ENCODE measurements at regions not wholly inside any gene's neighbourhood (a gene's known extent, or its start where the extent isn't known, plus 50 kb on each side); places are given as distances from the start of the nearest gene placed in this dataset.

DNA sequence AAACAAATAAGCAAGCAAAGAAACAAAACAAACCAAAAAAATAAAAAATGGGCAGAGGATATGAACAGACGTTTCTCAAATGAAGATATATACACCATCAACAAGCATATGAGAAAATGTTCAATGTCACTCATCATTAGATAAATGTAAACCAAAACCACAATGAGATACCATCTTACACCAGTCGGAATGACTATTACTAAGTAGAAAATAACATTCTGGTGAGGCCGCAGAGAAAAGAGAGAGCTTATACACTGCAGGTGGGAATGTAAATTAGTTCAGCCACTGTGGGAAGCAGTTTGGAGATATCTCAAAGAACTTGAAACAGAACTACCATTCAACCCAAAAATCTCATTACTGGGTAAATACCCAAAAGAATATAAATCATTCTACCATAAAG lies 321.0 kb upstream of the SLIT2 start:
- no peak for TF ChIP-seq POLR2A (IDR thresholded peaks at IDR 0.05)
- TF ChIP-seq, protein P1, sequence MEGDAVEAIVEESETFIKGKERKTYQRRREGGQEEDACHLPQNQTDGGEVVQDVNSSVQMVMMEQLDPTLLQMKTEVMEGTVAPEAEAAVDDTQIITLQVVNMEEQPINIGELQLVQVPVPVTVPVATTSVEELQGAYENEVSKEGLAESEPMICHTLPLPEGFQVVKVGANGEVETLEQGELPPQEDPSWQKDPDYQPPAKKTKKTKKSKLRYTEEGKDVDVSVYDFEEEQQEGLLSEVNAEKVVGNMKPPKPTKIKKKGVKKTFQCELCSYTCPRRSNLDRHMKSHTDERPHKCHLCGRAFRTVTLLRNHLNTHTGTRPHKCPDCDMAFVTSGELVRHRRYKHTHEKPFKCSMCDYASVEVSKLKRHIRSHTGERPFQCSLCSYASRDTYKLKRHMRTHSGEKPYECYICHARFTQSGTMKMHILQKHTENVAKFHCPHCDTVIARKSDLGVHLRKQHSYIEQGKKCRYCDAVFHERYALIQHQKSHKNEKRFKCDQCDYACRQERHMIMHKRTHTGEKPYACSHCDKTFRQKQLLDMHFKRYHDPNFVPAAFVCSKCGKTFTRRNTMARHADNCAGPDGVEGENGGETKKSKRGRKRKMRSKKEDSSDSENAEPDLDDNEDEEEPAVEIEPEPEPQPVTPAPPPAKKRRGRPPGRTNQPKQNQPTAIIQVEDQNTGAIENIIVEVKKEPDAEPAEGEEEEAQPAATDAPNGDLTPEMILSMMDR (IDR thresholded peaks at IDR 0.05) = no peak
- TF ChIP-seq EP300 (IDR thresholded peaks at IDR 0.05) = no peak
- no peak for TF ChIP-seq POLR2AphosphoS5 (IDR thresholded peaks at IDR 0.05)
